ENCODE measurements at regions not wholly inside any gene's neighbourhood (a gene's known extent, or its start where the extent isn't known, plus 50 kb on each side); places are given as distances from the start of the nearest gene placed in this dataset.

DNA sequence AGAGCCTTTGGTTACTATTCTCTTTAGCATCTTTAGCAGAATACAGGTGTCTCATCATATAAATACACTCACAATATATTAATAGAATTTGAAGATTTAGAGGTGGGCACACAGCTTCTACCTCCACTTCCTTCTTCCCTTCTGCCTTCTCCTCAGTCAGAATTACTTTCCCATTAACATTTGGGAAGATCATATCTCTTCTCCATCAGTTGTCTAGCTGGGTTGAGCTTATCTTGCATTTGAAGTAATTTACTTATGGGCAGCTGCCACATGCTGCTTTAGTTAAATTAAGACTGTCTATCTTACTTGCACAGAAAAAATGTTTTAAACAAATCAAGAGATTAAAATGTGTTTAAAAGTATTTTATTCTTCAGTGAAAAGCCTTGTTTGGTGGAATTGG, 110.1 kb upstream of the ASIC2 start:
- no peak for DNase-seq (ENCODE audit: low read depth, low spot score)

DNA sequence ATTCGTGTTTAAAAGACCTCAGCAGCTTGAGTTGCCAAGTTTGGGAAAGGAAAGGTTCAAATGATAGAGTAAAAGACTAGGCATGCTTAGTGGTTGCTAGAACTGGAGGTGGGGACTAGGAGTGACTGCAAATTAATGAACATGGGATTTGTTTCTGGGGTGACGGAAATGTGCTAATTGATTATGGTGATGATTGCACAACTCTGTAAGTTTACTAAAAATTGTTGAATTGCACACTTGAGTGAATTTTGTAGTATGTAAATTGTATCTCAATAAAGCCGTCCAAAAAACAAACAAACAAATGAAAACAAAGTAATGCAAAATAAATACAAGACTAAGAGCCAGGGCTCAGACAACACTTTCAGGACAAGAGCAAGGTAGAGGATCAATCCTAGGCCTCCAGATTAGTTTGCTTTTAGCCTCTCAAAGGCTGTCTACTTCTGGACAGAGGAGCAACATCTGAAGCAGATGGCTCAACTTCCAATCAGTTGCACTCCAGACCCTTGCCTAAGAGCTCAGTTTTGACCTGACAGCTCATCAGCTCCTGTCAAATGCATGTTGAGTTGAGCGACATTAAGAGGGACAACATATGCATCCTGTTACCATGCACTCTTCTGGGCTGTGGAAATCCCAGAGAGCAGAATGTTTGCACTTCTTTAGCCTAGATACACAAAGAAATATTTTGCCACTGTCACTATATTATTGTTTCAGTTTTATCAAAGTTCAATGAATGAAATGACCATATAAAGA, 111.2 kb upstream of the ASIC2 start:
- no peak for DNase-seq (ENCODE audit: low read depth, low spot score)

DNA sequence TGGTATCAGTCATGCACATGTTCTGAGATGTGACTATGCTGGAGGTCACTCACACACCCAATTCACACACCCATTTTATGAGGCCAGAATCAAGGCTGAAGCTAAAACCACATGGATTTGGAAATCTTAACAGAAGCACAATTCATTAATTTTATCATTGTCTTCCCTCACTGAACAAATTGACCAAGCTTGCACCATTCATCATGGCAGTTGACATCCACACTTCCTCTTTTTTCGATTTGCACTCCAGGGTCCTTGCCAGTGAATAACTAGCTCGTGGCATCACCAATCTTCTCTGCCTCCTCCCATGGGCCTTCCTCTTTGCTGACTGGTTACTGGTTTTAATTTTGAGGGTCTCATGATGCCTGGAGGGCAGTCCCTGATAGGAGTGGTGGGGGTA, 123.0 kb upstream of the ASIC2 start:
- DNase-seq (ENCODE audit: low read depth, low spot score) = no peak

- no peak for DNase-seq (ENCODE audit: low read depth, low spot score)
These were observed 128.8 kb upstream of the ASIC2 start for GRCh38 chr17:33421933-33422332.

GRCh38 chr17:33433581-33433980, 140.5 kb upstream of the ASIC2 start:
- DNase-seq (ENCODE audit: low read depth, low spot score) = no peak

GRCh38 chr17:33434841-33435240, 141.7 kb upstream of the ASIC2 start:
- no peak for DNase-seq (ENCODE audit: low read depth, low spot score)

DNA sequence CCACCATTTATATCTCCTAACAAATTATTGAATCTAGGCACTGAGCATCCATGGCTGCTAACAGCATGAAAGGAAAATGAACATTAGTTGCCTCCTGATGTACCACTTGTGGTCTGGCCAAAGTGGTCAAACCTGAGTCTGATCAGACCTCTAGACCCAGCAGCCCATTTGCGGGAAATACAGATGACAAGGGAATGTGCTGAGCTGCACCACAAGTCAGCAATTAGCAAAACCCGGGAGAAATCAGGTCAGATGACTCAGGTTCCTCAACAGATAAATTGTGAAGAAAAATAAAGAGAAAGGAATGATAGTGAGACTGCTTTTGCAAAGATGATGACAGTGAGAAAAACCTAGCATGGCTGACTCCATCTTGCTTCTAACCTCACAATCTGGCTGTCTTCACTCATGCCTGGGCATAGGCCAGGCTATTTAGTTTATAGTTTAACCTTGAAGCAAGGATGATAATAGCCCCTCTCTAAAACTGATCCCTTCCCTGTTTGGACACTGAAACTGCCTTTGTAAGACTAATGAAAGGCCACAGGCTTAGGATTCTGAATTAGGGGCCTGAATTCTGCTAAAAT, 142.7 kb upstream of the ASIC2 start:
- DNase-seq (ENCODE audit: low read depth, low spot score) = no peak

- no peak for DNase-seq (ENCODE audit: low read depth, low spot score)
These were observed 143.2 kb upstream of the ASIC2 start for GRCh38 chr17:33436321-33436720.

- DNase-seq (ENCODE audit: low read depth, low spot score) = no peak
These were observed 145.0 kb upstream of the ASIC2 start for GRCh38 chr17:33438139-33438538.

DNA sequence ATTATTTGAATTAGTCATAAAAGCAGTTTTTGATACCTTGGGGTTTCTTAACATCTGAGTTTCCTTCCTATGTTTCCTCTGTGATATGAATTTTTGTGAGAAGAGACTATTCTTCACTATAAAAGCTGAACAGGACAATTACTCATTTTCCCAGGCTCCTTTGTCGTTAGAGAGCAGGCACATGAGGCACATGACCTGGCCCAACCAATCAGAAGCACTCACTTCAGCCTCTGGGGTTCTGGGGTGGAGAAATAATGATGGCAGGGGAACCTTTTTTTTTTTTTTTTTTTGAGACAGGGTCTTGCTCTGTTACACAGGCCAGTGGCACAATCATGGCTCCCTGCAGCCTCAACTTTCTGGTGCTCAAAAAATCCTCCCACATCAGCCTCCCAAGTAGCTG, 145.5 kb upstream of the ASIC2 start:
- DNase-seq (ENCODE audit: low read depth, low spot score) = no peak

- no peak for DNase-seq (ENCODE audit: low read depth, low spot score)
These were observed 149.2 kb upstream of the ASIC2 start for GRCh38 chr17:33442320-33442719.

DNA sequence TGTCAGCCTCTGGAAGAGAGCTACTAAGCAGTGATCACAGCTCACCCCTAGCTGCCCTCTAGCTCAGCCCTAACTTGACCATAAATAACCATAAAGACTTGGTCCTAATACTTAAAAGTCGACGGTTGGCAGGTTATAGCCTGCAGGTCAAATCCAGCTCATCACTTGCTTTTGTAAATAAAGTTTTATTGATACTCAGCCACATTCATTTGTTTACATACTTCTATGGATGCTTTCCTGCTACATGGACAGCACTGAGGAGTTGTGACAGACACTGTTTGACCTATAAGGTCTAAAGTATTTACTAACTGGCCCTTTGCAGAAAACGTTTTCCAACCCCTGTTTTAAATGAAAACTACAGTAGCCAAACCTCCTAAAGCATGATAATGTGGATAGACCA, 151.6 kb upstream of the ASIC2 start:
- no peak for DNase-seq (ENCODE audit: low read depth, low spot score)

DNA sequence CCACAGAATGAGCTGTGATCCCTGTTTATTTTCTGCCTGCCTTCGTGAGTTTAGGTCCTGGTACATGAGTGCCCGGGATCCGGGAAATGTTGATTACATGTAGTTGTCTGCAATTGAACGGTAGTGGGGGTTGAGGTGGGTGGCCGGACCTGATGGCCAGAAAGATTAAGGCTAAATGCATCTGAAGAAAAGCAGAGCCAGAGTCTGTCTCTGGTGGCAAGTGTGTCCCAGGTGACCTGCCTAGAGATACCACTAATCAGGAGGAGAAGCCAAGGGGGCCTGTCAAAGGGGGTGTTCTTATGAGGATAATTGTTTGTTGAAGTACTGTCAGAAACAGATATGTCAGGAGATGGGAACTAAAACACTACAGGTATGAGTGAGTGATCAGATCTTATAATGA, 154.0 kb upstream of the ASIC2 start:
- no peak for DNase-seq (ENCODE audit: low read depth, low spot score)

- DNase-seq (ENCODE audit: low read depth, low spot score) = no peak
These were observed 158.1 kb upstream of the ASIC2 start for GRCh38 chr17:33451221-33451620.

DNA sequence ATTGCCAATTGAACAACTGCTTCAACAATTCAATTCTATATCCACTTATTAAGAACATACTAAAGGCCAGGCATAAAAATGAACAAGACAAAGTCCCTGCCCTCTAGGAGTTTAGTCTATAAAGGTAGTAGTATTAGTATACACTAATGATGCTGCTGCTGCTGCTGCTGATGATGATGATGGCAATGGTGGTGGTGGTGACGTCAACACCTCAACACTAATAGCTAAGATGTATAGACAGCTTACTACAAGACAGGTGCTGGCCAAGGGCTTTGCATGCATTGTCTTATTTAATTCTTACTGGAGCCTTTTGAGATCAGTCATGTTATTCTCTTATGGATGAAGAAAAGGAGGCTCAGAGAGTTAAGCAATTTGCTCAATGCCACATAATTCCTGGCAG, 164.4 kb upstream of the ASIC2 start:
- no peak for DNase-seq (ENCODE audit: low read depth, low spot score)

DNA sequence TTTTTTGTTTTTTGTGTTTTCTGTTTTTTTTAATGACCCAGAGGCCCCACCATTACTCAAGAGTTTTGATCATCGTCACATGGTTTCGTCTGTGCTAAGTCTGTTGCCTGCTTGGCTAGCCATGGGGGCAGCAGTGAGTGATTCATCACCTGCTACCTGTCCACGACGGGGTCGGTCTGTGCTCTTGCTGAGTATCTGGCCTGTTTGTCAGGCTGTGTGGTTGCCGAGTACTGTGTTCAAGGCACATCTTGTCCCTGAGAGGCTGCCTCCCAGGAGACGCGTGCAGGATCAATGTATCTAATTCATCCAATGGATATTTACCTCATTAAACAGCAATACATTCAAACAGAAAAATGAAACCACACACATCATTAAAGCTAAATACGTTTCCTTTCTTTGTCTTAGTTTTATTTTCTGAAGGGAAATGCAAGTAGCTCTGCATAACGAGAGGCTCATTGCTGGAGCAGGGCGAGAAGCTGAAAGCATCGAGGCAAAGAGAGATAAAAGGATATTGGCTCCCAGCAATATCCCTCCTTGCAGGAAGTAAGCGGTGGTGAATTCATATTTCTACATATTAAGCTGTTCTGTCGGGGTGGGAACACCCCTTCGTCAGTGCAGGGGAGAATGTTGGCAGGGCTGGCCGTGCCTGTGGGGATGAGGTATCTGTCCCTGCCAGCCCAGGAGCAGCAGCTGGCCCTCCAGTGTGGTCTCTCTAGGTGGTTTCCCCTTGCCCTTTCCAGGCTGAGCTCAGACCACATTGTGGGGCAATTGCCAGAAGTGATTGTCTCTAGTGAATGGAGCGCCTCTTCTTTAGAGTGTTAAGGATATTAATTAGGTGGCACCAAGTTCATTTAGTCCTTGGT, 166.2 kb upstream of the ASIC2 start:
- no peak for DNase-seq (ENCODE audit: low read depth, low spot score)

- no peak for DNase-seq (ENCODE audit: low read depth, low spot score)
These were observed 167.8 kb upstream of the ASIC2 start for GRCh38 chr17:33460781-33461450.

DNA sequence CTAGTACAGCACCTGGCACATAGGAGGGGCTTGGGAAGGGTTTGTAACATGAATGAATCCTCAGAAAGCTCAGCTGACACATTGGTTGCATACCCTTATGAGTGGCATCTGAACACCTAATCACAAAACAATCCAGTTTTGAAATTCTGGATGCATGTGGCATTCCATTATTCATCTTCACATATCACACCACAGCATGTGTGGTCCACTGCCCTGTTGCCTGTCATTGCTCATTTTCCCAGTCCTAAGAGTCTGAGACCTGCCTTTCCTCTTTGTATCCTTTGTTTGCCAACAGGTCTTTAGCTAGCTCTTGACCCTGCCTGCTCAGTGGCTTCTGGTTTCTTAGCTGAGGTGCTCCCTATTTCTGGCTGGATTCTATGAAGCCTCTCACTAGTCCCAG, 170.8 kb upstream of the ASIC2 start:
- DNase-seq (ENCODE audit: low read depth, low spot score) = no peak

DNA sequence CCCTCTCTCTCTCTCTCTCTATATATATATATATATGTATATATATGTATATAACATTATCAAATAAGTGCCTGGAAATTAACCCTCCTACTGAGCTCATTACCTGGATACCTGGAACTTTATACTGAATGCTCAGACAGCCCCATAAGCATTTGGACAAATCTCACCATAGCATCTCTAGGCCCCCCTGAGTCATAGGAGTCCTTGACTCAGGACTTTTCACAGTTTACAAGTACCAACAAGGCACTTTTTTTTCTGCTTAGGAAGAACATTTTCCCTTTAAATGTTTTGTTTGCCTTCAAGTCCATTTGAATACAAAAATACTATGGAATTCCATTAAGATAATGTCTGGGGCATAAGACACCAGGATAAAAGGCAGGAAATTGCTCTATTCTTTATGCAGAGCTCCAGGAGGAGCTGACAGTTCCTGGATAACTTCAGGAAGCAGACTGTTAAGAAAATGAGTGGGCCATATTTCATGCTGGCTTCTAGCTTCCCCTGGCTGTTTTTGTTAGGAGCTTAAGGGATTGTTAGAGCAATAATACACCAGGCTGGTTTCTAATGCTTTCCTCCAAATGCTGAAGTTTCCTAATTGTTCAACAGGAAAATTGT, 171.7 kb upstream of the ASIC2 start:
- DNase-seq (ENCODE audit: low read depth, low spot score) = no peak

- no peak for DNase-seq (ENCODE audit: low read depth, low spot score)
These were observed 176.3 kb upstream of the ASIC2 start for GRCh38 chr17:33469421-33469820.

- no peak for DNase-seq (ENCODE audit: low read depth, low spot score)
These were observed 176.8 kb upstream of the ASIC2 start for GRCh38 chr17:33469911-33470310.

DNA sequence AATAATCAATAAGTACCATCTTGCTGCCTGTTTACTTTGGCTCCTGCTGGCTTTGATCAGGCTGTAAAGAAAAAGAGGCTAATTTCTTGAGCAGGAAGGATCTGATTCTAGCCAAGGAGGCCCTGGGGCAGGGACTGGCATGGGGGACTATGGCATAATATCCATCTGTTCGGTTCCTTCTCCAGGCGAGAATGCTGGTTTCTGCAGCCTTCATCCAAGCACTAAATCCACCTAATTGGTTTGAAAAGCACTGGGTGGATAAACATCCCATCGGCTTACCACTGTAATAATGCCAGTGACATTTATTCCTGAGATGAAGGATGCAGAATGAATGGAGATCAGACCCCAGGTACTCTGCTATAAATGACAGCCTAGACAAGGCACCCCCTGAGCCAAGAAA, 180.0 kb upstream of the ASIC2 start:
- no peak for DNase-seq (ENCODE audit: low read depth, low spot score)

All from pulmonary artery endothelial cell (primary cell).